Loucy (cell line): ENCODE measurements at regions not wholly inside any gene's neighbourhood (a gene's known extent, or its start where the extent isn't known, plus 50 kb on each side); places are given as distances from the start of the nearest gene placed in this dataset.

Experiments used
- H2AFZ ChIP-seq: fragments of 200-600 bp; sonication (generic); 2 replicates; pipeline ENCODE4 v1.6.0; 2016; ENCODE audit warnings: antibody characterized with exemption, mild to moderate bottlenecking, low read length, moderate library complexity
- H3F3A ChIP-seq: fragments of 200-600 bp; 2 replicates; pipeline ENCODE4 v1.6.0; 2016; ENCODE audit warnings: antibody characterized with exemption, low read depth, mild to moderate bottlenecking
- H3K27me3 ChIP-seq: fragments of 200-600 bp; sonication (generic); 2 replicates; pipeline ENCODE4 v1.6.1; 2014; ENCODE audit warnings: low read length, mild to moderate bottlenecking; ENCODE audit not compliant: insufficient read depth, poor library complexity, severe bottlenecking
- H3K36me3 ChIP-seq: fragments of 200-600 bp; sonication (generic); 2 replicates; pipeline ENCODE4 v1.6.1; 2016; ENCODE audit warnings: low read length; ENCODE audit not compliant: insufficient read depth
- H3K4me1 ChIP-seq: fragments of 200-600 bp; sonication (generic); 2 replicates; pipeline ENCODE4 v1.5.1; 2014; ENCODE audit warnings: low read length, mild to moderate bottlenecking; ENCODE audit not compliant: insufficient read depth, poor library complexity, severe bottlenecking
- H3K4me2 ChIP-seq: fragments of 200-600 bp; sonication (generic); 2 replicates; pipeline ENCODE4 v1.6.0; 2014; ENCODE audit warnings: antibody characterized with exemption, low read length, low read depth, mild to moderate bottlenecking; ENCODE audit not compliant: poor library complexity, severe bottlenecking
- H3K4me3 ChIP-seq: fragments of 200-600 bp; sonication (generic); 2 replicates; pipeline ENCODE4 v1.5.1; 2014; ENCODE audit warnings: low read length, mild to moderate bottlenecking, mixed read lengths; ENCODE audit not compliant: poor library complexity, severe bottlenecking
- H3K79me2 ChIP-seq: fragments of 200-600 bp; sonication (generic); 2 replicates; pipeline ENCODE4 v1.6.1; 2014; ENCODE audit warnings: low read length; ENCODE audit not compliant: insufficient read depth
- H3K9ac ChIP-seq: fragments of 200-600 bp; sonication (generic); 2 replicates; pipeline ENCODE4 v1.6.0; 2014; ENCODE audit warnings: mild to moderate bottlenecking, low read depth, low read length, moderate library complexity; ENCODE audit not compliant: poor library complexity, severe bottlenecking
- H3K9me2 ChIP-seq: fragments of 200-600 bp; sonication (generic); replicated peaks from 2 replicates; pipeline ENCODE4 v1.6.1; 2016; ENCODE audit warnings: low read depth, low read length, mixed read lengths
- H3K9me3 ChIP-seq: fragments of 200-600 bp; sonication (generic); 2 replicates; pipeline ENCODE4 v1.6.1; 2014; ENCODE audit warnings: mild to moderate bottlenecking, antibody characterized with exemption, low read length, low read depth; ENCODE audit not compliant: insufficient read depth
- H4K20me1 ChIP-seq: fragments of 200-600 bp; sonication (generic); 2 replicates; pipeline ENCODE4 v1.6.0; 2014; ENCODE audit warnings: antibody characterized with exemption, low read length, mild to moderate bottlenecking; ENCODE audit not compliant: insufficient read depth, poor library complexity, severe bottlenecking
- EZH2phosphoT487 ChIP-seq: fragments of 200-600 bp; IDR thresholded peaks from 2 replicates; pipeline ENCODE4 v1.6.1; 2018; ENCODE audit warnings: antibody characterized with exemption, mild to moderate bottlenecking, moderate library complexity, borderline replicate concordance
- TF ChIP-seq, protein P1 (sequence below): fragments of 200-600 bp; sonication (generic); conservative IDR thresholded peaks from 2 replicates; pipeline ENCODE4 v1.5.1; 2014; ENCODE audit warnings: mild to moderate bottlenecking, antibody characterized with exemption, low read length

DNA sequence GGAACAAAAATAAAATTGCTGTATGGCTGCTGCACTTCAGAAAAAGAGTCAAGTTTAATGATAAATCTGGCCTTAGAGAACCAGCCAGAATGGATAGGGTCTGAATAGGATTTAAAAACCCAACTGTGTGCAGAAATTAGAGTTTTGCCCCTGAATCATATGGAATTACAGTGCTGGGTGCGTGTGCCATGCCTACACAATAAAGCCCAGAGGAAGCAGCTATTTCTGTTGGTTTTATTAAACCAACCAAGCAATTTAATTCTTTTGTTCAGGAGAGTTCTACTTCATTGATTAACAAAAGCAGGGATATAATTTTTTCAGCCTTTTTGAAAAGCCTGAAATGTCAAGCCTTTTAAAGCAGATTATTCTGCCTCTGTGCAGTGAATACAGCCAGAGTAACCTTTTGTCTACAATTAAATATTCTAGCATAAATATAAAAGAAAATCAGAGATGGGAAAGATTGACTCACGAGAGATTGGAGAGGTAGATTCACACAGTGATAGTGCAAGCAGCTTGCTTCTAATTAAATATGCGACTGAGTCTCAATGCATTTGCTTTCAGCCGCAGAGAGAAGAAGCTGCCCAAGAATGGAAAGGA is 66.7 kb upstream of the DNAJC19 start:
- no peaks in the 10 kb centered on the region for H4K20me1 ChIP-seq
- no peaks in the 10 kb centered on the region for H3K27me3 ChIP-seq
- H3K4me1 ChIP-seq: no peaks in the 10 kb centered on the region
- no peak overlapping the region for H3K4me2 ChIP-seq
- H3K36me3 ChIP-seq: no peaks in the 10 kb centered on the region
- no peaks in the 10 kb centered on the region for H3K9me3 ChIP-seq
- TF ChIP-seq, protein P1, sequence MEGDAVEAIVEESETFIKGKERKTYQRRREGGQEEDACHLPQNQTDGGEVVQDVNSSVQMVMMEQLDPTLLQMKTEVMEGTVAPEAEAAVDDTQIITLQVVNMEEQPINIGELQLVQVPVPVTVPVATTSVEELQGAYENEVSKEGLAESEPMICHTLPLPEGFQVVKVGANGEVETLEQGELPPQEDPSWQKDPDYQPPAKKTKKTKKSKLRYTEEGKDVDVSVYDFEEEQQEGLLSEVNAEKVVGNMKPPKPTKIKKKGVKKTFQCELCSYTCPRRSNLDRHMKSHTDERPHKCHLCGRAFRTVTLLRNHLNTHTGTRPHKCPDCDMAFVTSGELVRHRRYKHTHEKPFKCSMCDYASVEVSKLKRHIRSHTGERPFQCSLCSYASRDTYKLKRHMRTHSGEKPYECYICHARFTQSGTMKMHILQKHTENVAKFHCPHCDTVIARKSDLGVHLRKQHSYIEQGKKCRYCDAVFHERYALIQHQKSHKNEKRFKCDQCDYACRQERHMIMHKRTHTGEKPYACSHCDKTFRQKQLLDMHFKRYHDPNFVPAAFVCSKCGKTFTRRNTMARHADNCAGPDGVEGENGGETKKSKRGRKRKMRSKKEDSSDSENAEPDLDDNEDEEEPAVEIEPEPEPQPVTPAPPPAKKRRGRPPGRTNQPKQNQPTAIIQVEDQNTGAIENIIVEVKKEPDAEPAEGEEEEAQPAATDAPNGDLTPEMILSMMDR: no peak
- no peak for TF ChIP-seq EZH2phosphoT487
- no peak overlapping the region for H3K4me3 ChIP-seq
- H3K79me2 ChIP-seq: no peaks in the 10 kb centered on the region
- no peaks in the 10 kb centered on the region for H3F3A ChIP-seq
- no peak overlapping the region for H2AFZ ChIP-seq
- no peaks in the 10 kb centered on the region for H3K9me2 ChIP-seq
- no peak overlapping the region for H3K9ac ChIP-seq

DNA sequence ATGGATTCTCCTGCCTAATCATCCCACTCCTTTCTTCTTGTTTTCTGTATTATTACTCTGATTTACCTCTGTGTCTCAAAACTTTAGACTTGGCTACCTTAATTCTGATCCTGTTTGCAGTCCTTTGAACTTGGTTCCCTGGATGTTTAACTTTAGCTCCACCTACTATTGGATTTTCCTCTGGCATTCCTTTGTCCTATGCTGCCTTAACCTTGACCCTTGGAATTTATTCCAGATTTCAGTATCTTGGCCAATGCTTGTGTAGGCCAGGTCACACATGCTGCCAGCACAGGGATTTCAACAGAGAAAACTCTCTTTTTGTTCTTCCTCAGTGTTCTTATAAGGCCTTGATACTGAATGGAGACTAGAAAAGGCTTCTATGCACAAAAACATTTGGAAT is 65.0 kb upstream of the DNAJC19 start:
- Histone ChIP-seq H3K4me1 (no peaks in the 10 kb centered on the region), H3K27me3 (no peaks in the 10 kb centered on the region), H3K4me2 (no peak overlapping the region), H3F3A (no peaks in the 10 kb centered on the region), H2AFZ (no peak overlapping the region), H3K9me2 (no peaks in the 10 kb centered on the region), H4K20me1 (no peaks in the 10 kb centered on the region), H3K36me3 (no peaks in the 10 kb centered on the region), H3K9ac (no peak overlapping the region), H3K4me3 (no peak overlapping the region), H3K9me3 (no peaks in the 10 kb centered on the region), H3K79me2 (no peaks in the 10 kb centered on the region)
- TF ChIP-seq, protein P1: no peak
- TF ChIP-seq EZH2phosphoT487: no peak

DNA sequence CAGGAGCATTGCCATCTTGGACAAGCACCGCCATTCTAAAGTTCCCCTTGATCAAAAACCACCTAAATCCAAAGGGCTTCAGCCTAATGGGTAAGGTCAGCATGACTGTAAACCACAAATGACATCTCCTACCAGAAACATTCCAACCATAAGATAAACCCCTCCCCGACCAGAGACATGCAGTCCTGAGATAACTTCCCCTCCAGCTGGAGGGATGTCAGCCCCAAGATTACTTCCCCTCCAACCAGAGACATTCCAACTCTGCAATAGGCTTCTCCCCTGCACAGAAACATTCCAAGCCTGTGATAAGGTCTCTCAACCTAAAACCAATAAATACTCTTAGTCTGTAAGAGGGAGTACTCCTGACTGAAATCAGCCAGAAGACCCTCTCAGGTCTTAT is 62.7 kb upstream of the DNAJC19 start:
- Histone ChIP-seq H3K9me2 (no peaks in the 10 kb centered on the region), H3K79me2 (no peaks in the 10 kb centered on the region), H3F3A (no peaks in the 10 kb centered on the region), H3K36me3 (no peaks in the 10 kb centered on the region), H4K20me1 (no peaks in the 10 kb centered on the region), H3K9ac (no peak overlapping the region), H3K4me1 (no peaks in the 10 kb centered on the region), H2AFZ (no peak overlapping the region), H3K27me3 (no peaks in the 10 kb centered on the region), H3K4me3 (no peak overlapping the region), H3K9me3 (no peaks in the 10 kb centered on the region), H3K4me2 (no peak overlapping the region)
- TF ChIP-seq EZH2phosphoT487: no peak
- TF ChIP-seq, protein P1: no peak
